ENCODE measurements at regions not wholly inside any gene's neighbourhood (a gene's known extent, or its start where the extent isn't known, plus 50 kb on each side); places are given as distances from the start of the nearest gene placed in this dataset.

GRCh38 chr5:23717486-23717885 is 210.1 kb downstream of the PRDM9 start:
- TF ChIP-seq POLR2AphosphoS5 (IDR thresholded peaks at IDR 0.05; ENCODE audit: borderline replicate concordance, low read depth, low read length) (no peak), EZH2 (IDR thresholded peaks at IDR 0.05) (no peak)

Measured in SK-N-MC (cell line).